DOHH2 (cell line): ENCODE measurements at regions not wholly inside any gene's neighbourhood (a gene's known extent, or its start where the extent isn't known, plus 50 kb on each side); places are given as distances from the start of the nearest gene placed in this dataset.

Experiments used
- CTCF ChIP-seq: fragments of 200-600 bp; sonication (generic); IDR thresholded peaks from one replicate; pipeline ENCODE4 v1.5.1; 2014; ENCODE audit warnings: antibody characterized with exemption, mild to moderate bottlenecking, low read depth, low read length; ENCODE audit not compliant: poor library complexity, severe bottlenecking
- EZH2phosphoT487 ChIP-seq: fragments of 200-600 bp; sonication (generic); IDR thresholded peaks from 2 replicates; pipeline ENCODE4 v1.6.1; 2017; ENCODE audit warnings: borderline replicate concordance, mild to moderate bottlenecking, antibody characterized with exemption, low read length, moderate library complexity, mixed read lengths

GRCh38 chr7:130901209-130901783 is 167.3 kb upstream of the KLF14 start:
- TF ChIP-seq CTCF (no peak), EZH2phosphoT487 (no peak)
